ENCODE measurements at regions not wholly inside any gene's neighbourhood (a gene's known extent, or its start where the extent isn't known, plus 50 kb on each side); places are given as distances from the start of the nearest gene placed in this dataset.

- DNase-seq, result no peak
Observed at GRCh38 chr6:156347656-156348055, 429.5 kb upstream of the ARID1B start.

GRCh38 chr6:156347246-156347645 is 429.9 kb upstream of the ARID1B start:
- DNase-seq, result no peak

GRCh38 chr6:156345700-156346099 is 431.5 kb upstream of the ARID1B start:
- no peak for DNase-seq

GRCh38 chr6:156344491-156344890 is 432.7 kb upstream of the ARID1B start:
- DNase-seq, result no peak

- DNase-seq, result no peak
Observed at GRCh38 chr6:156337801-156338200, 439.4 kb upstream of the ARID1B start.

GRCh38 chr6:156336733-156337132 is 440.4 kb upstream of the ARID1B start:
- no peak for DNase-seq

GRCh38 chr6:156336089-156336488 is 441.1 kb upstream of the ARID1B start:
- no peak for DNase-seq

- DNase-seq, result no peak
Observed at GRCh38 chr6:156334966-156335365, 442.2 kb upstream of the ARID1B start.

- no peak for DNase-seq
Observed at GRCh38 chr6:156319707-156320106, 457.5 kb upstream of the ARID1B start.

- DNase-seq, result no peak
Observed at GRCh38 chr6:156316583-156317125, 460.5 kb upstream of the ARID1B start.

GRCh38 chr6:156315146-156315545 is 462.0 kb upstream of the ARID1B start:
- DNase-seq, result no peak

GRCh38 chr6:156313037-156313436 is 464.1 kb upstream of the ARID1B start:
- DNase-seq, result no peak

- no peak for DNase-seq
Observed at GRCh38 chr6:156311291-156311690, 465.9 kb upstream of the ARID1B start.

- DNase-seq, result no peak
Observed at GRCh38 chr6:156310701-156311100, 466.5 kb upstream of the ARID1B start.

GRCh38 chr6:156309017-156309416 is 468.2 kb upstream of the ARID1B start:
- no peak for DNase-seq

- no peak for DNase-seq
Observed at GRCh38 chr6:156308604-156309003, 468.6 kb upstream of the ARID1B start.

GRCh38 chr6:156306531-156306930 is 470.6 kb upstream of the ARID1B start:
- DNase-seq, result no peak

- no peak for DNase-seq
Observed at GRCh38 chr6:156283091-156283490, 494.1 kb upstream of the ARID1B start.

- no peak for DNase-seq
Observed at GRCh38 chr6:156282087-156282486, 495.1 kb upstream of the ARID1B start.

- no peak for DNase-seq
Observed at GRCh38 chr6:156281266-156281665, 495.9 kb upstream of the ARID1B start.

GRCh38 chr6:156280065-156280464 is 497.1 kb upstream of the ARID1B start:
- peak; percentile 74 for DNase-seq

- DNase-seq, result no peak
Observed at GRCh38 chr6:156279261-156279969, 497.8 kb upstream of the ARID1B start.

GRCh38 chr6:156273065-156273711 is 504.0 kb upstream of the ARID1B start:
- no peak for DNase-seq

GRCh38 chr6:156269751-156270369 is 507.3 kb upstream of the ARID1B start:
- no peak for DNase-seq

Measured in NCI-H1105 treated with DMSO at 0.1 percent for 48 hours (cell line).